Erythroblast (primary cell): ENCODE measurements at regions not wholly inside any gene's neighbourhood (a gene's known extent, or its start where the extent isn't known, plus 50 kb on each side); places are given as distances from the start of the nearest gene placed in this dataset.

Source experiments
- GATA1 ChIP-seq: IDR thresholded peaks from 2 replicates; pipeline ENCODE4 v1.6.1; 2011; ENCODE audit warnings: low read depth, mild to moderate bottlenecking, control low read depth, low read length, moderate library complexity
- POLR2A ChIP-seq: IDR thresholded peaks from 2 replicates; pipeline ENCODE4 v1.6.1; 2011; ENCODE audit warnings: mild to moderate bottlenecking, low read length

GRCh38 chr15:39172380-39173281 is 408.2 kb upstream of the THBS1 start:
- TF ChIP-seq POLR2A = no peak
- TF ChIP-seq GATA1 = no peak
